Peyer's patch (tissue), 4 donors: ENCODE measurements at regions not wholly inside any gene's neighbourhood (a gene's known extent, or its start where the extent isn't known, plus 50 kb on each side); places are given as distances from the start of the nearest gene placed in this dataset.

Experiments
- POLR2A ChIP-seq, 2 donors: fragments of 450-650 bp; IDR thresholded peaks; one replicate each; pipeline ENCODE4 v1.5.1; 2017; ENCODE audit warnings: antibody characterized with exemption in 2 of 2, mild to moderate bottlenecking in 2 of 2, moderate library complexity in 2 of 2
- TF ChIP-seq, protein P1 (sequence below), 6 experiments: fragments of 450-650 bp in 4 of 6; fragments of 200-600 bp in 2 of 6; sonication (generic) in 1 of 6; IDR thresholded peaks; one replicate each; pipeline ENCODE4 v1.5.1; 2017 to 2019; ENCODE audit warnings: antibody characterized with exemption in 6 of 6, mild to moderate bottlenecking in 3 of 6, moderate library complexity in 1 of 6

DNA sequence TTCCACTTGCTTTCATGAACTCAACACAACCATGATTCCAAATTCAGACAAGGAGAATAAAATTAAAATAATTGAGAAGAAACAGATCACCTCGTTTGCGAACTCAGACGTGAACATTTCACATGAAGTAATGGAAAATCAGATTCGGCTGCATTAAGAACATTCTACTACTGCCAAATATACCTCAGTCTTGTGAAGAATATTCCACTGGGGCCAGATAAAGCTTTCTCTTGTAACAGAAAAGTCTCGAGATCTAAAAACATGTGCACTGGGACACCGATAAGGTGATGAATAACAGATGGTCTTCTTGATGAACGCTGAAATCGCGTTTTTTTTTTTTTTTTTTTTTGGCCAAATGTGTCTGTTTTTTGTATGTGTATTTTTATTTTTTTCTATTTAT, 761.1 kb downstream of the BRD1 start:
- TF ChIP-seq, protein P1, sequence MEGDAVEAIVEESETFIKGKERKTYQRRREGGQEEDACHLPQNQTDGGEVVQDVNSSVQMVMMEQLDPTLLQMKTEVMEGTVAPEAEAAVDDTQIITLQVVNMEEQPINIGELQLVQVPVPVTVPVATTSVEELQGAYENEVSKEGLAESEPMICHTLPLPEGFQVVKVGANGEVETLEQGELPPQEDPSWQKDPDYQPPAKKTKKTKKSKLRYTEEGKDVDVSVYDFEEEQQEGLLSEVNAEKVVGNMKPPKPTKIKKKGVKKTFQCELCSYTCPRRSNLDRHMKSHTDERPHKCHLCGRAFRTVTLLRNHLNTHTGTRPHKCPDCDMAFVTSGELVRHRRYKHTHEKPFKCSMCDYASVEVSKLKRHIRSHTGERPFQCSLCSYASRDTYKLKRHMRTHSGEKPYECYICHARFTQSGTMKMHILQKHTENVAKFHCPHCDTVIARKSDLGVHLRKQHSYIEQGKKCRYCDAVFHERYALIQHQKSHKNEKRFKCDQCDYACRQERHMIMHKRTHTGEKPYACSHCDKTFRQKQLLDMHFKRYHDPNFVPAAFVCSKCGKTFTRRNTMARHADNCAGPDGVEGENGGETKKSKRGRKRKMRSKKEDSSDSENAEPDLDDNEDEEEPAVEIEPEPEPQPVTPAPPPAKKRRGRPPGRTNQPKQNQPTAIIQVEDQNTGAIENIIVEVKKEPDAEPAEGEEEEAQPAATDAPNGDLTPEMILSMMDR (IDR thresholded peaks at IDR 0.05): no peak
- TF ChIP-seq POLR2A (IDR thresholded peaks at IDR 0.05): no peak
